ENCODE measurements at regions not wholly inside any gene's neighbourhood (a gene's known extent, or its start where the extent isn't known, plus 50 kb on each side); places are given as distances from the start of the nearest gene placed in this dataset.

GRCh38 chr22:27226666-27227065 is 569.3 kb downstream of the MIAT start:
- no peak for FAIRE-seq
- intact Hi-C loops (cut with DNase I): no loop called here

GRCh38 chr22:27228771-27229170 is 571.4 kb downstream of the MIAT start:
- intact Hi-C loops (cut with DNase I): no loop called here
- no peak for FAIRE-seq
- Histone ChIP-seq H3K9ac (ENCODE audit: low read length in 3 of 3) (no peak overlapping the region), H3K27ac (ENCODE audit: low read depth in 2 of 2, low read length in 2 of 2) (no peak overlapping the region), H3K4me3 (ENCODE audit: low read length in 3 of 3) (no peak overlapping the region), H3K27me3 (ENCODE audit: control insufficient read depth, insufficient read depth, low read length) (no peaks in the 10 kb centered on the region), H3K36me3 (ENCODE audit: control insufficient read depth in 2 of 3, insufficient read depth in 3 of 3, low read length in 3 of 3) (no peaks in the 10 kb centered on the region), H3K4me1 (ENCODE audit: control insufficient read depth in 2 of 3, insufficient read depth in 2 of 3, low read depth in 1 of 3, low read length in 3 of 3) (peaks cover 0 to 2% (median 0%) of the 10 kb centered on the region in 3 donors), H3K9me3 (ENCODE audit: control insufficient read depth in 2 of 3, insufficient read depth in 1 of 3, low read length in 3 of 3) (peaks cover 0 to 6% (median 2%) of the 10 kb centered on the region in 3 donors)
- no peak for TF ChIP-seq CTCF (IDR thresholded peaks at IDR 0.05; ENCODE audit: borderline replicate concordance, extremely low read depth, insufficient read depth)
- no peak for DNase-seq

More at GRCh38 chr22:27226666-27227065, 569.3 kb downstream of the MIAT start:
- no peak for DNase-seq
- Histone ChIP-seq H3K27ac (ENCODE audit: low read depth in 2 of 2, low read length in 2 of 2) (no peak overlapping the region), H3K27me3 (ENCODE audit: control insufficient read depth, insufficient read depth, low read length) (no peaks in the 10 kb centered on the region), H3K9me3 (ENCODE audit: control insufficient read depth in 2 of 3, insufficient read depth in 1 of 3, low read length in 3 of 3) (peaks cover 0 to 13% (median 3%) of the 10 kb centered on the region in 3 donors), H3K36me3 (ENCODE audit: control insufficient read depth in 2 of 3, insufficient read depth in 3 of 3, low read length in 3 of 3) (no peaks in the 10 kb centered on the region), H3K9ac (ENCODE audit: low read length in 3 of 3) (no peak overlapping the region), H3K4me1 (ENCODE audit: control insufficient read depth in 2 of 3, insufficient read depth in 2 of 3, low read depth in 1 of 3, low read length in 3 of 3) (peaks cover 0 to 2% (median 0%) of the 10 kb centered on the region in 3 donors), H3K4me3 (ENCODE audit: low read length in 3 of 3) (no peak overlapping the region)
- no peak for TF ChIP-seq CTCF (IDR thresholded peaks at IDR 0.05; ENCODE audit: borderline replicate concordance, extremely low read depth, insufficient read depth)

GRCh38 chr22:27230189-27230588 is 571.4 kb downstream of the MN1 start:
- TF ChIP-seq CTCF (IDR thresholded peaks at IDR 0.05; ENCODE audit: borderline replicate concordance, extremely low read depth, insufficient read depth): no peak
- no peaks in the 10 kb centered on the region for H3K36me3 ChIP-seq (ENCODE audit: control insufficient read depth in 2 of 3, insufficient read depth in 3 of 3, low read length in 3 of 3)
- no peaks in the 10 kb centered on the region for H3K4me1 ChIP-seq (ENCODE audit: control insufficient read depth in 2 of 3, insufficient read depth in 2 of 3, low read depth in 1 of 3, low read length in 3 of 3)
- no peaks in the 10 kb centered on the region for H3K27me3 ChIP-seq (ENCODE audit: control insufficient read depth, insufficient read depth, low read length)
- no peak overlapping the region for H3K4me3 ChIP-seq (ENCODE audit: low read length in 3 of 3)
- H3K9me3 ChIP-seq (ENCODE audit: control insufficient read depth in 2 of 3, insufficient read depth in 1 of 3, low read length in 3 of 3): peaks cover 0 to 6% (median 2%) of the 10 kb centered on the region in 3 donors
- intact Hi-C loops (cut with DNase I): no loop called here
- H3K9ac ChIP-seq (ENCODE audit: low read length in 3 of 3): no peak overlapping the region
- FAIRE-seq: no peak
- DNase-seq: no peak
- no peak overlapping the region for H3K27ac ChIP-seq (ENCODE audit: low read depth in 2 of 2, low read length in 2 of 2)

- H3K36me3 ChIP-seq (ENCODE audit: control insufficient read depth in 2 of 3, insufficient read depth in 3 of 3, low read length in 3 of 3): no peaks in the 10 kb centered on the region
- H3K4me3 ChIP-seq (ENCODE audit: low read length in 3 of 3): no peak overlapping the region
- no peak for DNase-seq
- H3K9ac ChIP-seq (ENCODE audit: low read length in 3 of 3): no peak overlapping the region
- no peaks in the 10 kb centered on the region for H3K27me3 ChIP-seq (ENCODE audit: control insufficient read depth, insufficient read depth, low read length)
- H3K4me1 ChIP-seq (ENCODE audit: control insufficient read depth in 2 of 3, insufficient read depth in 2 of 3, low read depth in 1 of 3, low read length in 3 of 3): no peaks in the 10 kb centered on the region
- H3K27ac ChIP-seq (ENCODE audit: low read depth in 2 of 2, low read length in 2 of 2): no peak overlapping the region
- FAIRE-seq: no peak
- peaks cover 0 to 6% (median 2%) of the 10 kb centered on the region in 3 donors for H3K9me3 ChIP-seq (ENCODE audit: control insufficient read depth in 2 of 3, insufficient read depth in 1 of 3, low read length in 3 of 3)
- intact Hi-C loops (cut with DNase I): no loop called here
- no peak for TF ChIP-seq CTCF (IDR thresholded peaks at IDR 0.05; ENCODE audit: borderline replicate concordance, extremely low read depth, insufficient read depth)
Measured at GRCh38 chr22:27231266-27231665, 570.3 kb downstream of the MN1 start.

Measured in kidney (tissue), 13 donors.